Naive thymus-derived CD4-positive, alpha-beta T cell (primary cell): ENCODE measurements at regions not wholly inside any gene's neighbourhood (a gene's known extent, or its start where the extent isn't known, plus 50 kb on each side); places are given as distances from the start of the nearest gene placed in this dataset.
"Not testable (repeated sequence)": the region's sequence is repeated elsewhere in the genome, so short reads cannot be mapped to it uniquely, and the experiment has no call there.

Experiments
- ATAC-seq: fragments of 150-1000 bp; cut with Tn5 transposase; 2 replicates; pipeline ENCODE4 v1.10.0; 2021; ENCODE audit warnings: mild to moderate bottlenecking, moderate library complexity
- CTCF ChIA-PET: fragments of 350-600 bp; sonication (Branson Sonifier 250); formaldehyde crosslinking; loops from one replicate; lab custom pipeline; 2021; ENCODE audit warnings: antibody characterized with exemption; lab: Charles Lee
- POLR2A ChIA-PET: fragments of 350-600 bp; sonication (Branson Sonifier 250); formaldehyde crosslinking; loops from one replicate; lab custom pipeline; 2021; ENCODE audit warnings: antibody characterized with exemption, inconsistent platforms; lab: Charles Lee
- DNase-seq, 9 donors: peaks; one replicate each; pipeline versions ENCODE4 v3.0.0 to v3.0.0-alpha.2; 2020 to 2022; ENCODE audit warnings: mixed read lengths in 1 of 9
- H3K27ac ChIP-seq: one replicate; pipeline ENCODE4 v1.7.0; 2013; ENCODE audit warnings: mild to moderate bottlenecking, low read depth, low read length, moderate library complexity
- H3K27me3 ChIP-seq, 2 donors: one replicate each; pipeline ENCODE4 v1.7.0; 2013; ENCODE audit warnings: low read length in 2 of 2, mild to moderate bottlenecking in 2 of 2, moderate library complexity in 2 of 2; ENCODE audit not compliant: control insufficient read depth in 2 of 2, insufficient read depth in 2 of 2
- H3K36me3 ChIP-seq, 3 experiments: 1 replicate in 2 of 3; 2 replicates in 1 of 3; pipeline ENCODE4 v1.7.0; 2013; ENCODE audit warnings: low read length in 3 of 3, mild to moderate bottlenecking in 3 of 3, moderate library complexity in 1 of 3; ENCODE audit not compliant: insufficient read depth in 3 of 3, control insufficient read depth in 2 of 3
- H3K4me1 ChIP-seq, 2 donors: one replicate each; pipeline ENCODE4 v1.7.0; 2013; ENCODE audit warnings: low read length in 2 of 2, mild to moderate bottlenecking in 2 of 2, moderate library complexity in 1 of 2; ENCODE audit not compliant: control insufficient read depth in 2 of 2, insufficient read depth in 2 of 2
- H3K4me3 ChIP-seq: 2 replicates; pipeline ENCODE4 v1.7.0; 2013; ENCODE audit warnings: mild to moderate bottlenecking, low read length
- H3K9me3 ChIP-seq, 3 experiments: 1 replicate in 2 of 3; 2 replicates in 1 of 3; pipeline ENCODE4 v1.7.0; 2013; ENCODE audit warnings: low read length in 3 of 3; ENCODE audit not compliant: control insufficient read depth in 2 of 3
- H3K27ac Mint-ChIP-seq, 9 donors: one replicate each; pipeline ENCODE4 v1.8.0; 2020 to 2022; ENCODE audit warnings: mixed read lengths in 9 of 9, mild to moderate bottlenecking in 8 of 9, moderate library complexity in 5 of 9, inconsistent platforms in 2 of 9
- H3K27me3 Mint-ChIP-seq, 5 donors: one replicate each; pipeline ENCODE4 v1.8.0; 2021 to 2022; ENCODE audit warnings: mixed read lengths in 5 of 5, mild to moderate bottlenecking in 1 of 5
- H3K36me3 Mint-ChIP-seq, 5 donors: one replicate each; pipeline ENCODE4 v1.8.0; 2020 to 2022; ENCODE audit warnings: mixed read lengths in 5 of 5, mild to moderate bottlenecking in 3 of 5, inconsistent platforms in 1 of 5
- H3K4me1 Mint-ChIP-seq, 7 donors: one replicate each; pipeline ENCODE4 v1.8.0; 2020 to 2022; ENCODE audit warnings: mixed read lengths in 7 of 7, mild to moderate bottlenecking in 3 of 7, inconsistent platforms in 1 of 7
- H3K4me3 Mint-ChIP-seq, 10 donors: one replicate each; pipeline ENCODE4 v1.8.0; 2020 to 2022; ENCODE audit warnings: mild to moderate bottlenecking in 10 of 10, mixed read lengths in 10 of 10, moderate library complexity in 6 of 10, inconsistent platforms in 2 of 10
- H3K9me3 Mint-ChIP-seq, 11 donors: one replicate each; pipeline ENCODE4 v1.8.0; 2020 to 2022; ENCODE audit warnings: mixed read lengths in 11 of 11, mild to moderate bottlenecking in 4 of 11, inconsistent platforms in 1 of 11, moderate library complexity in 1 of 11
- intact Hi-C, 2 donors: fragments of 100-400 bp; cut with micrococcal nuclease; formaldehyde crosslinking; loops; one replicate each; pipeline ENCODE4 v1.15.1; 2023

- Mint-ChIP-seq H3K4me1 (peaks cover 0 to 18% (median 5%) of the 10 kb centered on the region in 7 donors), H3K27me3 (peaks cover 0 to 29% (median 4%) of the 10 kb centered on the region in 5 donors), H3K27ac (peak overlapping the region in 1 of 9 donors; percentile 55)
- POLR2A ChIA-PET, result interaction anchor here (1.8 kb wide), 1 partner anchor 237 kb away, joined by 5 read pairs; no protein-coding TSS in a partner anchor
- H3K4me3 Mint-ChIP-seq, H3K27me3 ChIP-seq, CTCF ChIA-PET, H3K27ac ChIP-seq, H3K4me3 ChIP-seq, H3K4me1 ChIP-seq, DNase-seq, H3K9me3 Mint-ChIP-seq, intact Hi-C loops, H3K9me3 ChIP-seq, ATAC-seq, H3K36me3 Mint-ChIP-seq, H3K36me3 ChIP-seq: not testable (repeated sequence)
These were observed 187.9 kb upstream of the PRSS1 start for GRCh38 chr7:142561396-142561795.

- POLR2A ChIA-PET, result interaction anchor here (3.7 kb wide), 1 partner anchor 250 kb away, joined by 33 read pairs; no protein-coding TSS in a partner anchor
These were observed 188.5 kb upstream of the PRSS1 start for GRCh38 chr7:142560770-142561169.

DNA sequence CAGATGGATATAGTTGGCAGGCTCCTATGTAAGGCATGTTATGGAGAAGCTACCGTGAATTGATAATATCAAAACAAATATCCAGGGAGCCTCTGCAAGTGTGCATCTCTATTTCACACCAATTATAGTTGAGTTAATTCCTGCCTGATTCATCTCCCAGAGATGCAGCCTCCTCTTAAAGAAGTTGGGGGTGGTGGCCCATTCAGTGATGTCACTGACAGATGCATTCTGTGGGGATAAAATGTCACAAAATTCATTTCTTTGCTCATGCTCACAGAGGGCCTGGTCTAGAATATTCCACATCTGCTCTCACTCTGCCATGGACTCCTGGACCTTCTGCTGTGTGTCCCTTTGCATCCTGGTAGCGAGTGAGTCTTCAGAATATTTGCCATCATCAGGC is 189.1 kb upstream of the PRSS1 start:
- Mint-ChIP-seq H3K36me3 (no peaks in the 10 kb centered on the region), H3K27me3 (peaks cover 0 to 30% (median 4%) of the 10 kb centered on the region in 5 donors), H3K27ac (peak overlapping the region in 5 of 9 donors; percentile 8 to 65 (median 46)), H3K9me3 (no peaks in the 10 kb centered on the region), H3K4me3 (peak overlapping the region in 7 of 10 donors; percentile 4 to 76 (median 53)), H3K4me1 (peaks cover 0 to 20% (median 5%) of the 10 kb centered on the region in 7 donors)
- intact Hi-C loops, result no loop called here
- no peaks in the 10 kb centered on the region for H3K4me1 ChIP-seq
- no peaks in the 10 kb centered on the region for H3K27me3 ChIP-seq
- no peak overlapping the region for H3K27ac ChIP-seq
- no peak overlapping the region for H3K4me3 ChIP-seq
- ChIA-PET POLR2A (interaction anchor here (3.7 kb wide), 1 partner anchor 250 kb away, joined by 33 read pairs; no protein-coding TSS in a partner anchor), CTCF (interaction anchor here (0.8 to 1.3 kb wide), 2 partner anchors 24 to 251 kb away, joined by 5 read pairs; no protein-coding TSS in a partner anchor)
- DNase-seq, result no peak
- H3K9me3 ChIP-seq, result no peaks in the 10 kb centered on the region
- ATAC-seq, result no peak
- no peaks in the 10 kb centered on the region for H3K36me3 ChIP-seq

More at GRCh38 chr7:142560770-142561169, 188.5 kb upstream of the PRSS1 start:
- H3K36me3 ChIP-seq, ATAC-seq, H3K9me3 ChIP-seq, H3K9me3 Mint-ChIP-seq, H3K27ac ChIP-seq, H3K4me3 ChIP-seq, DNase-seq, H3K36me3 Mint-ChIP-seq, intact Hi-C loops, CTCF ChIA-PET, H3K27me3 ChIP-seq, H3K4me1 ChIP-seq: not testable (repeated sequence)
- Mint-ChIP-seq H3K27me3 (peaks cover 0 to 31% (median 4%) of the 10 kb centered on the region in 5 donors), H3K4me3 (peak overlapping the region in 7 of 10 donors; percentile 4 to 76 (median 30)), H3K4me1 (peaks cover 0 to 20% (median 5%) of the 10 kb centered on the region in 7 donors), H3K27ac (peak overlapping the region in 3 of 9 donors; percentile 8 to 65 (median 63))

GRCh38 chr7:142557971-142558582 is 191.2 kb upstream of the PRSS1 start:
- peak overlapping the region; percentile 18 to 73 (median 59) for H3K4me3 Mint-ChIP-seq
- Histone ChIP-seq H3K36me3 (no peaks in the 10 kb centered on the region), H3K4me3 (no peak overlapping the region), H3K27ac (no peak overlapping the region), H3K27me3 (no peaks in the 10 kb centered on the region), H3K4me1 (no peaks in the 10 kb centered on the region), H3K9me3 (no peaks in the 10 kb centered on the region)
- H3K27me3 Mint-ChIP-seq, result peaks cover 0 to 24% (median 4%) of the 10 kb centered on the region in 5 donors
- ChIA-PET CTCF (interaction anchor here (0.6 to 1.4 kb wide), 15 partner anchors 9 to 445 kb away, joined by 3 to 9 read pairs (median 3); no protein-coding TSS in a partner anchor), POLR2A (interaction anchor here (1.6 to 3.7 kb wide), 2 partner anchors 241 to 252 kb away, joined by 6 to 33 read pairs; no protein-coding TSS in a partner anchor)
- ATAC-seq (peak; percentile 87), DNase-seq (peak; percentile 24 to 56 (median 42))
- H3K4me1 Mint-ChIP-seq, result peaks cover 0 to 26% (median 5%) of the 10 kb centered on the region in 7 donors
- no peaks in the 10 kb centered on the region for H3K36me3 Mint-ChIP-seq
- H3K27ac Mint-ChIP-seq, result peak overlapping the region in 4 of 9 donors; percentile 6 to 73 (median 48)
- H3K9me3 Mint-ChIP-seq, result no peaks in the 10 kb centered on the region
- intact Hi-C loops, result loop anchor here (1.0 to 2.0 kb wide), 5 partner anchors 23 to 253 kb away; no protein-coding TSS in a partner anchor

DNA sequence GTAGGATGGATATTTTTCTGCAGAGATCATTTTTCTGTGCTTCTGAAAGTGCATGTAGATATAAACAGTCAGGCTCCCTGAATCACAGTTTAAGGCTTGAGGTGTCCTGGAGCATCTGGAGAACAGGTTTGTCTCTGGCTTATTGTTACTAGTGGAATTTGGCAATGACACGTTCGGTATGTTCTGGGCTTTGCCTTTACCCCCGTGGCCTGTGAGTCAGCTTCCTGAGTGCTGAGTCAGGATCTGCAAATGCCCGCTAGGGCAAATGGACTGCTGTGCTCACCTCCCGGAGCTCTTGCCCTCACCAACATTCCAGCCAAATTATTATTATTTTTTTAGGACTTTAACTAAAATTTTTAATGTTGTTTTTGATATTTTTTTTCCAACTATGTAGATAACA is 192.5 kb upstream of the PRSS1 start:
- H3K4me1 ChIP-seq, result no peaks in the 10 kb centered on the region
- Mint-ChIP-seq H3K36me3 (no peaks in the 10 kb centered on the region), H3K27ac (peak overlapping the region in 1 of 9 donors; percentile 26), H3K4me1 (peaks cover 0 to 26% (median 5%) of the 10 kb centered on the region in 7 donors), H3K4me3 (no peak overlapping the region), H3K27me3 (peaks cover 0 to 17% (median under 1%) of the 10 kb centered on the region in 5 donors), H3K9me3 (no peaks in the 10 kb centered on the region)
- no peak for DNase-seq
- no peaks in the 10 kb centered on the region for H3K36me3 ChIP-seq
- no peaks in the 10 kb centered on the region for H3K27me3 ChIP-seq
- CTCF ChIA-PET, result no interaction called here
- H3K4me3 ChIP-seq, result no peak overlapping the region
- no peak overlapping the region for H3K27ac ChIP-seq
- intact Hi-C loops, result no loop called here
- POLR2A ChIA-PET, result interaction anchor here (1.0 kb wide), 1 partner anchor 26 kb away, joined by 5 read pairs; no protein-coding TSS in a partner anchor
- H3K9me3 ChIP-seq, result no peaks in the 10 kb centered on the region
- ATAC-seq, result peak; percentile 69

GRCh38 chr7:142554560-142555532 is 194.4 kb upstream of the PRSS1 start:
- no peak overlapping the region for H3K4me3 ChIP-seq
- H3K4me1 Mint-ChIP-seq, result peaks cover 0 to 26% (median 5%) of the 10 kb centered on the region in 7 donors
- ChIA-PET POLR2A (interaction anchor here (0.7 to 2.5 kb wide), 7 partner anchors 16 to 245 kb away, joined by 3 to 14 read pairs (median 5); no protein-coding TSS in a partner anchor), CTCF (interaction anchor here (0.8 to 2.1 kb wide), 3 partner anchors 19 to 94 kb away, joined by 3 to 12 read pairs (median 3); no protein-coding TSS in a partner anchor)
- no peak for DNase-seq
- no peak for ATAC-seq
- H3K9me3 Mint-ChIP-seq, result no peaks in the 10 kb centered on the region
- H3K9me3 ChIP-seq, result no peaks in the 10 kb centered on the region
- peaks cover 0 to 13% (median 0%) of the 10 kb centered on the region in 5 donors for H3K27me3 Mint-ChIP-seq
- H3K27ac ChIP-seq, result no peak overlapping the region
- H3K27ac Mint-ChIP-seq, result peak overlapping the region in 5 of 9 donors; percentile 4 to 45 (median 16)
- no peaks in the 10 kb centered on the region for H3K4me1 ChIP-seq
- no peaks in the 10 kb centered on the region for H3K36me3 ChIP-seq
- H3K27me3 ChIP-seq, result no peaks in the 10 kb centered on the region
- H3K4me3 Mint-ChIP-seq, result peak overlapping the region in 5 of 10 donors; percentile 12 to 55 (median 30)
- H3K36me3 Mint-ChIP-seq, result no peaks in the 10 kb centered on the region
- intact Hi-C loops, result no loop called here
